ENCODE measurements at regions not wholly inside any gene's neighbourhood (a gene's known extent, or its start where the extent isn't known, plus 50 kb on each side); places are given as distances from the start of the nearest gene placed in this dataset.
"Not testable (repeated sequence)": the region's sequence is repeated elsewhere in the genome, so short reads cannot be mapped to it uniquely, and the experiment has no call there.

- Histone ChIP-seq H3K27ac (no peak overlapping the region), H3K9me3 (no peaks in the 10 kb centered on the region), H3K27me3 (no peaks in the 10 kb centered on the region), H3K4me1 (no peaks in the 10 kb centered on the region), H3K36me3 (no peaks in the 10 kb centered on the region), H3K4me3 (no peak overlapping the region)
- DNase-seq (ENCODE audit: low spot score), result no peak
- no peak for TF ChIP-seq CTCF (IDR thresholded peaks at IDR 0.05)
Measured at GRCh38 chr6:7006515-7007191, 101.1 kb upstream of the RREB1 start.

- Histone ChIP-seq H3K4me3 (no peak overlapping the region), H3K4me1 (no peaks in the 10 kb centered on the region), H3K36me3 (no peaks in the 10 kb centered on the region), H3K27ac (no peak overlapping the region), H3K9me3 (no peaks in the 10 kb centered on the region), H3K27me3 (no peaks in the 10 kb centered on the region)
- no peak for DNase-seq (ENCODE audit: low spot score)
- TF ChIP-seq CTCF (IDR thresholded peaks at IDR 0.05), result no peak
Measured at GRCh38 chr6:7008451-7008988, 99.2 kb upstream of the RREB1 start.

GRCh38 chr6:7016226-7016625 lies 91.5 kb upstream of the RREB1 start:
- Histone ChIP-seq H3K36me3 (no peaks in the 10 kb centered on the region), H3K4me1 (peaks cover 0 to 7% of the 10 kb centered on the region in 2 donors), H3K27ac (no peak overlapping the region), H3K27me3 (no peaks in the 10 kb centered on the region), H3K4me3 (no peak overlapping the region), H3K9me3 (no peaks in the 10 kb centered on the region)
- TF ChIP-seq CTCF (IDR thresholded peaks at IDR 0.05), result no peak
- no peak for DNase-seq (ENCODE audit: low spot score)

GRCh38 chr6:7021301-7021700 lies 86.5 kb upstream of the RREB1 start:
- H3K4me3 ChIP-seq, result no peak overlapping the region
- TF ChIP-seq CTCF (IDR thresholded peaks at IDR 0.05), result no peak
- H3K27ac ChIP-seq, result no peak overlapping the region
- peaks cover 0 to 3% of the 10 kb centered on the region in 2 donors for H3K4me1 ChIP-seq
- H3K36me3 ChIP-seq, result no peaks in the 10 kb centered on the region
- no peaks in the 10 kb centered on the region for H3K9me3 ChIP-seq
- no peak for DNase-seq (ENCODE audit: low spot score)
- no peaks in the 10 kb centered on the region for H3K27me3 ChIP-seq

- Histone ChIP-seq H3K36me3 (no peaks in the 10 kb centered on the region), H3K4me3 (no peak overlapping the region), H3K9me3 (no peaks in the 10 kb centered on the region), H3K27me3 (no peaks in the 10 kb centered on the region), H3K4me1 (no peaks in the 10 kb centered on the region), H3K27ac (no peak overlapping the region)
- TF ChIP-seq CTCF (IDR thresholded peaks at IDR 0.05), result no peak
- no peak for DNase-seq (ENCODE audit: low spot score)
Measured at GRCh38 chr6:7025861-7026260, 81.9 kb upstream of the RREB1 start.

- H3K27ac ChIP-seq; DNase-seq (ENCODE audit: low spot score); H3K4me3 ChIP-seq; H3K36me3 ChIP-seq; H3K9me3 ChIP-seq; H3K27me3 ChIP-seq; H3K4me1 ChIP-seq: not testable (repeated sequence)
Measured at GRCh38 chr6:7028963-7029362, 78.8 kb upstream of the RREB1 start.

- not testable (repeated sequence) for H3K27me3 ChIP-seq; H3K36me3 ChIP-seq; H3K4me1 ChIP-seq; DNase-seq (ENCODE audit: low spot score); H3K27ac ChIP-seq; H3K4me3 ChIP-seq; H3K9me3 ChIP-seq
Measured at GRCh38 chr6:7030968-7031367, 76.8 kb upstream of the RREB1 start.

All from right atrium auricular region (tissue), 2 donors.